GM18909 (cell line): ENCODE measurements at regions not wholly inside any gene's neighbourhood (a gene's known extent, or its start where the extent isn't known, plus 50 kb on each side); places are given as distances from the start of the nearest gene placed in this dataset.
"Not testable (repeated sequence)": the region's sequence is repeated elsewhere in the genome, so short reads cannot be mapped to it uniquely, and the experiment has no call there.

Source experiments
- ATAC-seq: cut with Tn5 transposase; IDR thresholded peaks from one replicate; pipeline ENCODE4 v1.9.1; 2021; ENCODE audit warnings: mild to moderate bottlenecking; ENCODE audit not compliant: unreplicated experiment, poor library complexity

DNA sequence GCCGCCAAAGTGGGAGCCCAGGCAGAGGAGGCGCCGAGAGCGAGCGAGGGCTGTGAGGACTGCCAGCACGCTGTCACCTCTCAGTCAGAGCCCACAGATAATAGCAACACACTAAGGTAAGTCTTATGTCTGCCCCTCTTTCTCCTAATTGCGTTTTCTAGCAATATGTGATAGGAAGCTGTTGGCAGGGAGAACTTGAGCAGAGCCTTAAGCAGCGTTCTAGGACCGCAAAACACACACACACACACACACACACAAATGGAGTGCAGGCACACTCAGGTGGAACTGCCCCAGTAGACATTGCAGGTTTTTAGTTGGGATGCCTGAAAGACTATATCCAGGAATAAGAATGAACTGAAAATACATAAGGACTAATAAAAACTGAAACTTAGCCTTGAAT lies 1188.5 kb downstream of the NXPH1 start:
- ATAC-seq, result no peak

- no peak for ATAC-seq
Observed at GRCh38 chr7:9625953-9626352, 1192.5 kb downstream of the NXPH1 start.

- ATAC-seq, result no peak
Observed at GRCh38 chr7:9645756-9646155, 1212.3 kb downstream of the NXPH1 start.

GRCh38 chr7:9657257-9657656 lies 1223.8 kb downstream of the NXPH1 start:
- ATAC-seq, result no peak

DNA sequence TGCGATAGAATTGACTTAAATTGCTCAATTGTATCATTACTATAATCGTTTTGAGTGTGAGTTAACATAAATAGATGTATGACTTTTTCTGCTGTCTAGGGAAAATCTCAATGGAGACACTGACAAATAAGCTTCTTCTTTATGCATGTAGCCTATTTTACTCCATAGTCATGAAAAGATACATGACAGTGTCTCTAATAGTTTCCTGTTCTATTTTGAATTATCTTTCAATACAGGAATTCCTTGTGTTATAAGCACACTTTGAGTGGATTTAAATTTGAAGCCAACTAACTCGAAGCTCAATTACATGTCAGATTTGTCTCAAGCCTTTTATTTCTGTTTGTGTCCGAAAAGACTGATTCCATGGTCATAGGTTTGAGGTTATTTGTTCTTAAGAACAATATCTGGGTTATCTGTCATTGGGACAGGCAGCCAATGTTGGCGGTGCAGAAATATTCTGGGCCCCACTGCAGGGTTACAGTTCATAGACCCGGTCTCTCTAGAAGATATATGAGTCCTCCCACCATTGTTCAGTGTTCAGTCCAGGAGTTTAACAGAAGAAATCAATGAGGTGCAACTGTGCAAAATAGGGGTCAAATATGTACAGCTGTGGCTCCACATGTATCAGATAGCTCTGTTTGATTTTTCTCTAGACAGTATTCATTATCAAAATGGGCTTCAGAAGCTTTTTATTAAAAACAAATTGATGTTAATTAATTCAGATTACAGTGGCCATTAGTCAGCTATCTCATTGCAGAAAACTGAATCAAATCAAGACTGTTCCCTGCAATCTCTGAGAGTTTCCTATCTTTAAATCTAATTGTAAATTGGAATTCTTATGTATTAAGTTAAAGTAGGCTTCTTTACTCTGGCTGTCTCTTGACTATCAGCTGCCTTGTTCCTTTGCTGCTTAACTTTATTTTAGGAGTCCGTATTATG lies 1238.8 kb downstream of the NXPH1 start:
- ATAC-seq, result no peak

GRCh38 chr7:9680713-9681112 lies 1247.3 kb downstream of the NXPH1 start:
- no peak for ATAC-seq

DNA sequence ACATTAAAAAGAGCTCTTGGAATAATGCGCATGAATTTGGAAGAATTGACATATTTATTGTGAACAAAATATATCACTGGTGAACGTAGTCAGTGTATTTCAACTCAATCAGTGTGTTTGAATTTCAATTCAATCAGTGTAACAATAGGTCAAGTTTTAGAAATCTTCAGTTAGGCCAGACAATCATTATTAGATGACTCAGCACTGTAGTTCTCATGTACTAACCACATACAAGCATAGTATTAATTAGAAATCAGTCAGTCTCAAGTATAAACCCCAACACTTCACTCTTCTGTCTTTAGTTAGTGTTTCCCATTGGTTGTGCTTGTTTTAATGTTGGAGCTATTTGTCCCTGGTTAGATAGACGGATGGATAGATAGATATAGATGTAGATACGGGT lies 1247.9 kb downstream of the NXPH1 start:
- ATAC-seq, result no peak

- ATAC-seq, result no peak
Observed at GRCh38 chr7:9691286-9691685, 1257.9 kb downstream of the NXPH1 start.

- no peak for ATAC-seq
Observed at GRCh38 chr7:9698375-9698774, 1265.0 kb downstream of the NXPH1 start.

- no peak for ATAC-seq
Observed at GRCh38 chr7:9709216-9709615, 1264.5 kb upstream of the PHF14 start.

GRCh38 chr7:9711259-9711918 lies 1262.3 kb upstream of the PHF14 start:
- no peak for ATAC-seq

DNA sequence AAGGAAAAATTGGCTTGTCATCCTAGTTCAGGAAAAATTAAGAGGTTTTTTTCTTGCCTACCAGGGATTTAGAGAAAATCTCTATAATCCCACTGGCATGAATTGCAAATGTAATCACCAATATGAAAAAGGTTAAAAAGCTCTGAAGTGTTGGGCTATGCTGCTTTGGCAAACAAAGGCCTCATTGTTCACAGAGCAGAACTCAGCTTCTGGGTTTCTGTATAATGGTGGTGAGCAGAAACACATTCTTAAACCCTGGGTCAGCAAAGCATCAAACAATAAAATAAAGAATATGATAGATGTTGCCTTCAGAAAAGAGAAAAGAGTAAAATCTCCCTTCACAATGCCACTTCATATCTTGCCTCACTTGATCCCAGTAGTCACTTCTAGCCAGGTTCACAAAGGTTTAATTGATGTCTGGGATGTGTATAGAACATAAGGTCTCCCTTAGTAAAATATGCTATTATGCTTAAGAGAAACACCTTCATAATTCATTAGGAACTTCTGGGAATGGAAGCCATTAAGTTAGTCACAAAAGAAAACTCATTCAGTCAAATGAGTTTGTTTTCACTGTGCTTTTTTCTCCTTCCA lies 1255.5 kb upstream of the PHF14 start:
- no peak for ATAC-seq

DNA sequence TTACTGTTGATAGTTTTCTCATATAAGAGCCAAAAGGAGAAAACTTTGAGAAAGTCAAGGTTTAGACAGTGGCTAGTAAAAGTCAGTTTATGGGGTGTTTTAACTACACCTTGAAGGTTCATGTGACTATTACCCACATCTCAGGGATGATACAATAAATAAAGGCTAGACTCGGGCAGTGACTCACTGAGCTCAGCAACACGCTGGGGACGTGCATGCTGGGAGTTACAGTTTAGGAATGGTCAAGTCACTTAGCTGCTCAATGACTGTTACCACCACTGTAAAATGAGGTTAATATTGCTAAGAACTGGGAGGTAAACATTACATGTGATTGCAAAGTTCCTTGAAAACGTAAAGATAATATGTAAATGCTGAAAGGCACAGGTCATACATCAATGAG lies 1254.4 kb upstream of the PHF14 start:
- ATAC-seq, result no peak

- no peak for ATAC-seq
Observed at GRCh38 chr7:9719721-9720120, 1254.0 kb upstream of the PHF14 start.

- not testable (repeated sequence) for ATAC-seq
Observed at GRCh38 chr7:9725940-9726663, 1247.6 kb upstream of the PHF14 start.

DNA sequence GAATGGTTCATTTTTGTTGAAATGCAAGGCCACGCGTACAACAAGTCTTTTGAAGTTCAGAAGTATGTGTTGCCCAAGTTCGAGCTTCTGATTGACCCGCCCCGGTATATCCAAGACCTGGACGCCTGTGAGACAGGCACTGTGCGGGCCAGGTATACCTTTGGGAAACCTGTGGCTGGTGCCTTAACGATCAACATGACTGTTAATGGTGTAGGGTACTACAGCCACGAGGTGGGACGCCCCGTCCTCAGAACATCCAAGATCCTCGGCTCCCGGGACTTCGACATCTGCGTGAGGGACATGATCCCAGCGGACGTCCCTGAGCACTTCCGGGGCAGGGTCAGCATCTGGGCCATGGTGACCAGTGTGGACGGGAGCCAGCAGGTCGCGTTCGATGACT lies 1246.9 kb upstream of the PHF14 start:
- not testable (repeated sequence) for ATAC-seq

DNA sequence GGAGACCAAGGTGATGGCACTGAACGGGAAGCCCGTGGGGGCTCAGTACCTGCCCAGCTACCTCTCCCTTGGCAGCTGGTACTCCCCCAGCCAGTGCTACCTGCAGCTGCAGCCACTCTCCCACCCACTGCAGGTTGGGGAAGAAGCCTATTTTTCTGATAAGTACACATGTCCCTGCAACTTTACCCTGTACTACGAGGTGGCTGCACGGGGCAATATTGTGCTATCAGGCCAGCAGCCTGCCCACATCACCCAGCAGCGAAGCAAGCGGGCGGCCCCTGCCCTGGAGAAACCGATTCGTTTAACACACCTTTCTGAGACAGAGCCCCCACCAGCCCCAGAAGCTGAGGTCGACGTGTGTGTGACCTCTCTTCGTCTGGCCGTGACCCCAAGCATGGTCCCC lies 1246.2 kb upstream of the PHF14 start:
- not testable (repeated sequence) for ATAC-seq

GRCh38 chr7:9728014-9728657 lies 1245.5 kb upstream of the PHF14 start:
- not testable (repeated sequence) for ATAC-seq

DNA sequence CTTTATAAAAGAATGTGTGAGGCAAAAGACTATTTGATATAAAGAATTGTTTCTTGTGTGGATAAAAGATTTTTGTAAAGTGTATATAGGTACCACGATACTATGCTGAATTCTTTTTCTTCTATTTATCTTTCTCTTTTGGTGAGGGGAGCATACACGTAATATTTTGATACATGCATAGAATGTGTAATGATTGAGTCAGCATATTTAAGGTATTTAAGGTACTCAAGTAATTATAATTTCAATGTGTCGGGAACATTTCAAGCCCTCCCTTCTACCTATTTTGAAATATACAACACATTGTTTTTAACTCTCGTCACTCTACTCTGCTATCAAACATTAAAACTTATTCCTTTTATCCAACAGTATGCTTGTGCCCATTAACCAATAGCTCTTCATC lies 1221.6 kb upstream of the PHF14 start:
- ATAC-seq, result no peak

- no peak for ATAC-seq
Observed at GRCh38 chr7:9761224-9761623, 1212.4 kb upstream of the PHF14 start.
